WTC11 (cell line): ENCODE measurements at regions not wholly inside any gene's neighbourhood (a gene's known extent, or its start where the extent isn't known, plus 50 kb on each side); places are given as distances from the start of the nearest gene placed in this dataset.

Experiments used
- ATAC-seq: fragments of 200-7000 bp; cut with Tn5 transposase; 2 replicates; pipeline ENCODE4 v1.10.0; 2021; ENCODE audit warnings: mild to moderate bottlenecking, moderate library complexity
- CTCF ChIA-PET: fragments of 300-600 bp; sonication (Branson Sonifier 250); formaldehyde crosslinking; loops from one replicate; lab custom pipeline; 2021; ENCODE audit warnings: antibody characterized with exemption; lab: Charles Lee
- POLR2A ChIA-PET: fragments of 350-600 bp; sonication (Branson Sonifier 250); formaldehyde crosslinking; loops from one replicate; lab custom pipeline; 2021; ENCODE audit warnings: antibody characterized with exemption; lab: Charles Lee
- DNase-seq: peaks from one replicate; pipeline ENCODE4 v3.0.0; 2021; ENCODE audit warnings: low spot score
- H3K27ac Mint-ChIP-seq: 2 replicates; pipeline ENCODE4 v1.8.0; 2021; ENCODE audit warnings: mixed read lengths
- H3K27me3 Mint-ChIP-seq: 2 replicates; pipeline ENCODE4 v1.8.0; 2021; ENCODE audit warnings: low read depth, mild to moderate bottlenecking, moderate library complexity, mixed read lengths
- H3K36me3 Mint-ChIP-seq: 2 replicates; pipeline ENCODE4 v1.8.0; 2021; ENCODE audit warnings: mixed read lengths
- H3K4me1 Mint-ChIP-seq: 2 replicates; pipeline ENCODE4 v1.8.0; 2022; ENCODE audit warnings: mixed read lengths
- H3K4me3 Mint-ChIP-seq: 2 replicates; pipeline ENCODE4 v1.8.0; 2021; ENCODE audit warnings: mild to moderate bottlenecking, moderate library complexity, mixed read lengths
- H3K9me3 Mint-ChIP-seq: 2 replicates; pipeline ENCODE4 v1.8.0; 2021; ENCODE audit warnings: mixed read lengths
- AR ChIP-seq: fragments of 250-450 bp; sonication (Bioruptor Pico); IDR thresholded peaks from 2 replicates; pipeline ENCODE4 v1.9.0; 2021; ENCODE audit warnings: mild to moderate bottlenecking
- ATF6 ChIP-seq: sonication (generic); formaldehyde crosslinking; IDR thresholded peaks from 2 replicates; pipeline ENCODE4 v1.8.1; 2023; ENCODE audit warnings: mild to moderate bottlenecking, missing genetic modification reagents
- CREB1 ChIP-seq: sonication (generic); formaldehyde crosslinking; IDR thresholded peaks from 2 replicates; pipeline ENCODE4 v1.8.0; 2023; ENCODE audit warnings: mild to moderate bottlenecking, missing genetic modification reagents
- EMX1 ChIP-seq: fragments of 250-450 bp; sonication (Bioruptor Pico); IDR thresholded peaks from 2 replicates; pipeline ENCODE4 v1.8.0; 2021; ENCODE audit warnings: mild to moderate bottlenecking
- ESRRA ChIP-seq: sonication (generic); formaldehyde crosslinking; IDR thresholded peaks from 2 replicates; pipeline ENCODE4 v1.8.1; 2022; ENCODE audit warnings: mild to moderate bottlenecking, missing genetic modification reagents, borderline replicate concordance
- ETV6 ChIP-seq: sonication (generic); formaldehyde crosslinking; IDR thresholded peaks from 2 replicates; pipeline ENCODE4 v1.8.1; 2022; ENCODE audit warnings: mild to moderate bottlenecking, missing genetic modification reagents
- FOXP4 ChIP-seq: sonication (generic); formaldehyde crosslinking; IDR thresholded peaks from 2 replicates; pipeline ENCODE4 v1.8.0; 2022; ENCODE audit warnings: mild to moderate bottlenecking, missing genetic modification reagents
- GABPB1 ChIP-seq: sonication (generic); formaldehyde crosslinking; IDR thresholded peaks from 2 replicates; pipeline ENCODE4 v1.8.1; 2023; ENCODE audit warnings: mild to moderate bottlenecking, missing genetic modification reagents
- JAZF1 ChIP-seq: fragments of 250-450 bp; sonication (Bioruptor Pico); IDR thresholded peaks from 2 replicates; pipeline ENCODE4 v1.9.0; 2021; ENCODE audit warnings: moderate library complexity, mild to moderate bottlenecking, inconsistent platforms
- MLX ChIP-seq: sonication (generic); formaldehyde crosslinking; IDR thresholded peaks from 2 replicates; pipeline ENCODE4 v1.8.1; 2023; ENCODE audit warnings: mild to moderate bottlenecking, missing genetic modification reagents, moderate library complexity
- MYBL2 ChIP-seq: sonication (generic); formaldehyde crosslinking; IDR thresholded peaks from 2 replicates; pipeline ENCODE4 v1.8.1; 2023; ENCODE audit warnings: mild to moderate bottlenecking, moderate library complexity, missing genetic modification reagents
- NFATC4 ChIP-seq: fragments of 250-450 bp; sonication (Bioruptor Pico); IDR thresholded peaks from 2 replicates; pipeline ENCODE4 v1.9.0; 2021; ENCODE audit warnings: mild to moderate bottlenecking
- PRRX2 ChIP-seq: fragments of 250-450 bp; sonication (Bioruptor Pico); IDR thresholded peaks from 2 replicates; pipeline ENCODE4 v1.8.0; 2021; ENCODE audit warnings: mild to moderate bottlenecking
- RORB ChIP-seq: fragments of 250-450 bp; sonication (Bioruptor Pico); IDR thresholded peaks from 2 replicates; pipeline ENCODE4 v1.9.0; 2021; ENCODE audit warnings: mild to moderate bottlenecking
- STAT6 ChIP-seq: sonication (generic); formaldehyde crosslinking; conservative IDR thresholded peaks from 2 replicates; pipeline ENCODE4 v1.8.1; 2023; ENCODE audit warnings: mild to moderate bottlenecking, low read depth, missing genetic modification reagents, moderate library complexity
- USF1 ChIP-seq: sonication (generic); formaldehyde crosslinking; IDR thresholded peaks from 2 replicates; pipeline ENCODE4 v1.8.0; 2022; ENCODE audit warnings: mild to moderate bottlenecking, missing genetic modification reagents
- ZMAT4 ChIP-seq: fragments of 250-450 bp; sonication (Bioruptor Pico); IDR thresholded peaks from 2 replicates; pipeline ENCODE4 v1.9.0; 2021; ENCODE audit warnings: mild to moderate bottlenecking
- ZNF219 ChIP-seq: sonication (generic); formaldehyde crosslinking; IDR thresholded peaks from 2 replicates; pipeline ENCODE4 v1.8.0; 2023; ENCODE audit warnings: missing genetic modification reagents, mild to moderate bottlenecking, borderline replicate concordance
- ZNF416 ChIP-seq: fragments of 250-450 bp; sonication (Bioruptor Pico); IDR thresholded peaks from 2 replicates; pipeline ENCODE4 v1.9.0; 2021; ENCODE audit warnings: mild to moderate bottlenecking, inconsistent platforms
- ZNF532 ChIP-seq: fragments of 250-450 bp; sonication (Bioruptor Pico); IDR thresholded peaks from 2 replicates; pipeline ENCODE4 v1.9.0; 2021; ENCODE audit warnings: mild to moderate bottlenecking, borderline replicate concordance

- TF ChIP-seq ZMAT4 (no peak), EMX1 (CRISPR knock-in tag) (no peak), PRRX2 (CRISPR knock-in tag) (no peak), AR (CRISPR knock-in tag) (no peak)
- TF ChIP-seq, all 79 proteins: peak for 0
These were observed 56.1 kb downstream of the PLXNA1 start (continued) for GRCh38 chr3:127038923-127039581.

- Mint-ChIP-seq H3K4me3 (no peak overlapping the region), H3K27me3 (no peaks in the 10 kb centered on the region), H3K4me1 (peaks cover 23% of the 10 kb centered on the region), H3K27ac (no peak overlapping the region), H3K9me3 (no peaks in the 10 kb centered on the region), H3K36me3 (no peaks in the 10 kb centered on the region)
- ChIA-PET CTCF (no interaction called here), POLR2A (no interaction called here)
- no peak for ATAC-seq
- DNase-seq = no peak
- TF ChIP-seq FOXP4 (CRISPR knock-in tag) (no peak), GABPB1 (CRISPR knock-in tag) (no peak), ESRRA (CRISPR knock-in tag) (no peak), ZNF532 (CRISPR knock-in tag) (no peak), STAT6 (no peak), MLX (CRISPR knock-in tag) (no peak), ZMAT4 (no peak), ZNF416 (CRISPR knock-in tag) (no peak), CREB1 (CRISPR knock-in tag) (no peak), MYBL2 (CRISPR knock-in tag) (no peak), RORB (no peak), USF1 (CRISPR knock-in tag) (no peak), ZNF219 (CRISPR knock-in tag) (no peak), JAZF1 (CRISPR knock-in tag) (no peak), NFATC4 (CRISPR knock-in tag) (no peak), ETV6 (CRISPR knock-in tag) (no peak), ATF6 (CRISPR knock-in tag) (no peak)
These were observed 56.8 kb downstream of the PLXNA1 start for GRCh38 chr3:127039719-127040118.
